Endodermal cell (in vitro differentiated cells): ENCODE measurements at regions not wholly inside any gene's neighbourhood (a gene's known extent, or its start where the extent isn't known, plus 50 kb on each side); places are given as distances from the start of the nearest gene placed in this dataset.

Source experiments
- DNase-seq: peaks from one replicate; pipeline ENCODE4 v3.0.0-alpha.2; 2017
- H3K27ac ChIP-seq: 2 replicates; pipeline ENCODE4 v1.5.1; 2013; ENCODE audit warnings: mild to moderate bottlenecking, low read depth, low read length, moderate library complexity
- H3K27me3 ChIP-seq: 2 replicates; pipeline ENCODE4 v1.6.1; 2013; ENCODE audit warnings: mild to moderate bottlenecking, low read length, moderate library complexity; ENCODE audit not compliant: insufficient read depth, control insufficient read depth, poor library complexity, severe bottlenecking
- H3K36me3 ChIP-seq: 2 replicates; pipeline ENCODE4 v1.7.0; 2013; ENCODE audit warnings: mild to moderate bottlenecking, low read length, moderate library complexity; ENCODE audit not compliant: control insufficient read depth, insufficient read depth
- H3K4me1 ChIP-seq: one replicate; pipeline ENCODE4 v1.7.0; 2013; ENCODE audit warnings: low read length; ENCODE audit not compliant: control insufficient read depth, insufficient read depth
- H3K4me3 ChIP-seq: 2 replicates; pipeline ENCODE4 v1.5.1; 2013; ENCODE audit warnings: mild to moderate bottlenecking, low read length, moderate library complexity
- H3K9ac ChIP-seq: 2 replicates; pipeline ENCODE4 v1.6.1; 2013; ENCODE audit warnings: mild to moderate bottlenecking, low read length, moderate library complexity; ENCODE audit not compliant: poor library complexity, severe bottlenecking; ENCODE audit errors: extremely low read depth
- H3K9me3 ChIP-seq: 2 replicates; pipeline ENCODE4 v1.6.1; 2013; ENCODE audit warnings: mild to moderate bottlenecking, low read length, moderate library complexity; ENCODE audit not compliant: control insufficient read depth
- H3K27ac Mint-ChIP-seq: 2 replicates; pipeline ENCODE4 v1.8.0; 2020; ENCODE audit warnings: mixed read lengths
- H3K27me3 Mint-ChIP-seq: 2 replicates; pipeline ENCODE4 v1.8.0; 2021; ENCODE audit warnings: mild to moderate bottlenecking, mixed read lengths; ENCODE audit not compliant: insufficient read depth
- H3K36me3 Mint-ChIP-seq: 2 replicates; pipeline ENCODE4 v1.8.0; 2020; ENCODE audit warnings: low read depth, mixed read lengths
- H3K4me1 Mint-ChIP-seq: 2 replicates; pipeline ENCODE4 v1.8.0; 2020; ENCODE audit warnings: mixed read lengths
- H3K4me3 Mint-ChIP-seq: 2 replicates; pipeline ENCODE4 v1.8.0; 2020; ENCODE audit warnings: mild to moderate bottlenecking, moderate library complexity, mixed read lengths
- H3K9me3 Mint-ChIP-seq: 2 replicates; pipeline ENCODE4 v1.8.0; 2020; ENCODE audit warnings: mild to moderate bottlenecking, mixed read lengths
- CTCF ChIP-seq: fragments of 200-600 bp; sonication (generic); conservative IDR thresholded peaks from 2 replicates; pipeline ENCODE4 v1.5.0; 2021; ENCODE audit warnings: antibody characterized with exemption, mild to moderate bottlenecking
- WGBS, 2 experiments: methylation state at CpG; one replicate each; pipeline versions ENCODE4 v1.1.5 to v1.1.7; 2013; ENCODE audit warnings: missing lambda C conversion rate in 2 of 2, mixed read lengths in 1 of 2; ENCODE audit not compliant: insufficient coverage in 1 of 2, insufficient read length in 1 of 2; 5-methylcytosine and 5-hydroxymethylcytosine counted together

DNA sequence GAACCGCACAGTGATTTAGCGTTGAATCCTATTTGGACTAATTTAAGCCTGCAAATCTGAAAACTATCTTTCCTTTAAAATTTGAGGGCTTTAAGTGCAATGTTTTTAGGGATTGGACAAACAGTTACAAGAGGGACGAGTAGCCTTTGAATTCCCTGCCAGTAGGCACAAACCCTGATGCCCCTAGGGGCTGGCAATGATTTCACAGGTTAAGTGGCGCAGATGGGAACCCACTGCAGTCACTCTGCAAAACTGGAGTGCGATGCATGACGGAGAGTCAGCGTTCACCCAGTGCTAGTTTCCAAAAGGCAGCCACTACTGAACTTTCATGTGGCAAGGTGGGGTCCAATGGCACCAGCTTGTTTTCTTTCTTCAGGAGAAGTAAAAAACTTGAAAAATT is 99.4 kb upstream of the FRMD6 start:
- Mint-ChIP-seq H3K4me1 (peaks cover 8% of the 10 kb centered on the region), H3K9me3 (no peaks in the 10 kb centered on the region), H3K4me3 (no peak overlapping the region), H3K27ac (no peak overlapping the region), H3K36me3 (no peaks in the 10 kb centered on the region), H3K27me3 (no peaks in the 10 kb centered on the region)
- Histone ChIP-seq H3K4me1 (no peaks in the 10 kb centered on the region), H3K36me3 (no peaks in the 10 kb centered on the region), H3K9me3 (no peaks in the 10 kb centered on the region), H3K9ac (no peak overlapping the region), H3K4me3 (no peak overlapping the region), H3K27ac (no peak overlapping the region), H3K27me3 (no peaks in the 10 kb centered on the region)
- DNase-seq, result no peak
- WGBS, 2 experiments, result 95 to 96% methylated on average over 7 of the region's 7 CpGs
- TF ChIP-seq CTCF, result peak; percentile 59

GRCh38 chr14:51552768-51553404 is 98.8 kb upstream of the FRMD6 start:
- H3K27ac ChIP-seq, result no peak overlapping the region
- no peaks in the 10 kb centered on the region for H3K4me1 ChIP-seq
- Mint-ChIP-seq H3K4me1 (peaks cover 8% of the 10 kb centered on the region), H3K9me3 (no peaks in the 10 kb centered on the region), H3K27me3 (no peaks in the 10 kb centered on the region), H3K27ac (no peak overlapping the region), H3K4me3 (no peak overlapping the region), H3K36me3 (no peaks in the 10 kb centered on the region)
- 87 to 90% methylated on average over 4 of the region's 4 CpGs for WGBS, 2 experiments
- no peak for DNase-seq
- no peaks in the 10 kb centered on the region for H3K9me3 ChIP-seq
- H3K27me3 ChIP-seq, result no peaks in the 10 kb centered on the region
- H3K9ac ChIP-seq, result no peak overlapping the region
- H3K36me3 ChIP-seq, result no peaks in the 10 kb centered on the region
- TF ChIP-seq CTCF, result no peak
- no peak overlapping the region for H3K4me3 ChIP-seq

- Mint-ChIP-seq H3K27ac (no peak overlapping the region), H3K4me3 (no peak overlapping the region), H3K36me3 (no peaks in the 10 kb centered on the region), H3K27me3 (no peaks in the 10 kb centered on the region), H3K4me1 (peaks cover 8% of the 10 kb centered on the region), H3K9me3 (no peaks in the 10 kb centered on the region)
- Histone ChIP-seq H3K9me3 (no peaks in the 10 kb centered on the region), H3K4me1 (no peaks in the 10 kb centered on the region), H3K4me3 (no peak overlapping the region), H3K9ac (no peak overlapping the region), H3K36me3 (no peaks in the 10 kb centered on the region), H3K27ac (no peak overlapping the region), H3K27me3 (no peaks in the 10 kb centered on the region)
- DNase-seq, result no peak
- WGBS, 2 experiments, result 91 to 94% methylated on average over 8 of the region's 8 CpGs
- TF ChIP-seq CTCF, result no peak
Measured at GRCh38 chr14:51554339-51554920, 97.3 kb upstream of the FRMD6 start.
